ENCODE measurements at regions not wholly inside any gene's neighbourhood (a gene's known extent, or its start where the extent isn't known, plus 50 kb on each side); places are given as distances from the start of the nearest gene placed in this dataset.

- DNase-seq (no peak), FAIRE-seq (no peak)
- Histone ChIP-seq H3K36me3 (ENCODE audit: control insufficient read depth in 2 of 3, insufficient read depth in 3 of 3, low read length in 3 of 3) (no peaks in the 10 kb centered on the region), H3K27me3 (ENCODE audit: control insufficient read depth, insufficient read depth, low read length) (no peaks in the 10 kb centered on the region), H3K9me3 (ENCODE audit: control insufficient read depth in 2 of 3, insufficient read depth in 1 of 3, low read length in 3 of 3) (no peaks in the 10 kb centered on the region), H3K4me3 (ENCODE audit: low read length in 3 of 3) (no peak overlapping the region), H3K9ac (ENCODE audit: low read length in 3 of 3) (no peak overlapping the region), H3K27ac (ENCODE audit: low read depth in 2 of 2, low read length in 2 of 2) (no peak overlapping the region), H3K4me1 (ENCODE audit: control insufficient read depth in 2 of 3, insufficient read depth in 2 of 3, low read depth in 1 of 3, low read length in 3 of 3) (no peaks in the 10 kb centered on the region)
- intact Hi-C loops (cut with DNase I) = no loop called here
- no peak for TF ChIP-seq CTCF (IDR thresholded peaks at IDR 0.05; ENCODE audit: borderline replicate concordance, extremely low read depth, insufficient read depth)
These were observed 91.2 kb upstream of the ELOVL6 start for GRCh38 chr4:110289601-110290100.

DNA sequence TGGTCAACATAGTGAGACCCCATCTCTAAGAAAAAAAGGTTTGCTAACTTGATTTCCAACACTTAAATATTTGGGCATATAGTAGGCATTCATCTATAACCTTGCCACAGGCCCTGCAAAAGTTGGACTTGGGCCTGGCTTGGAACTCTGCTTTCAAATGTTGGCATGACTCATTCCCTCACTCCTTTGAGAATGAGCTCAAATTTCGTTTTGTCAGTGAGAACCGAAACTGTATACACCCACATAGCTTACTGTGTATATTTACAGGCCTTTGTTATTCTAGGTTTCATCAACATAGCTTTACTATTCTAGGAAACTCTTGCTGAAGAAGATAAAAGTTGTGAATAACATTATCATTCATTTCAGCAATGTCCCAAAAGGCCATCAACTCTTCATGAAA, 88.7 kb upstream of the ELOVL6 start:
- H3K27ac ChIP-seq (ENCODE audit: low read depth in 2 of 2, low read length in 2 of 2) = no peak overlapping the region
- H3K9ac ChIP-seq (ENCODE audit: low read length in 3 of 3) = no peak overlapping the region
- no peaks in the 10 kb centered on the region for H3K27me3 ChIP-seq (ENCODE audit: control insufficient read depth, insufficient read depth, low read length)
- DNase-seq (no peak), FAIRE-seq (no peak)
- H3K9me3 ChIP-seq (ENCODE audit: control insufficient read depth in 2 of 3, insufficient read depth in 1 of 3, low read length in 3 of 3) = no peaks in the 10 kb centered on the region
- H3K36me3 ChIP-seq (ENCODE audit: control insufficient read depth in 2 of 3, insufficient read depth in 3 of 3, low read length in 3 of 3) = no peaks in the 10 kb centered on the region
- H3K4me3 ChIP-seq (ENCODE audit: low read length in 3 of 3) = no peak overlapping the region
- no peak for TF ChIP-seq CTCF (IDR thresholded peaks at IDR 0.05; ENCODE audit: borderline replicate concordance, extremely low read depth, insufficient read depth)
- no peaks in the 10 kb centered on the region for H3K4me1 ChIP-seq (ENCODE audit: control insufficient read depth in 2 of 3, insufficient read depth in 2 of 3, low read depth in 1 of 3, low read length in 3 of 3)
- intact Hi-C loops (cut with DNase I) = no loop called here

DNA sequence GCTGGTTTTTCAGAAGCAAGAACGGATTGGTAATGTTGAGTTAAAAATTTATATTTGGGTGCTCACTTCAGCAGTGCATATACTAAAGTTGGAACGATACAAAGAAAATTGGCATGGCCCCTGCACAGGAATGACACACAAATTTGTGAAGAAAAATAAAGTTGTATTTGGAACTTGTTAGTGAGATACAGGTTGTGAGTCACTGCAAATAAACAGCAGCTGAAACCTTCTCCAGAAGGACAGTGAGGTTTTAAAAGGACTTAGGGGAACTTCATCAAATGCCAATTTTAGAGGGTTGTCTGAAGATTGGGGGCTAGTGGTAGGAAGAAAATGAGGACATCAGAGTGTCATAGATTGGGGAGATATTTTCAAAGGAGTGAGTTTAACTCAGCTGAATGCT, 79.7 kb upstream of the ELOVL6 start:
- no peak for TF ChIP-seq CTCF (IDR thresholded peaks at IDR 0.05; ENCODE audit: borderline replicate concordance, extremely low read depth, insufficient read depth)
- Histone ChIP-seq H3K4me3 (ENCODE audit: low read length in 3 of 3) (no peak overlapping the region), H3K9ac (ENCODE audit: low read length in 3 of 3) (no peak overlapping the region), H3K36me3 (ENCODE audit: control insufficient read depth in 2 of 3, insufficient read depth in 3 of 3, low read length in 3 of 3) (no peaks in the 10 kb centered on the region), H3K27me3 (ENCODE audit: control insufficient read depth, insufficient read depth, low read length) (no peaks in the 10 kb centered on the region), H3K27ac (ENCODE audit: low read depth in 2 of 2, low read length in 2 of 2) (no peak overlapping the region), H3K4me1 (ENCODE audit: control insufficient read depth in 2 of 3, insufficient read depth in 2 of 3, low read depth in 1 of 3, low read length in 3 of 3) (no peaks in the 10 kb centered on the region), H3K9me3 (ENCODE audit: control insufficient read depth in 2 of 3, insufficient read depth in 1 of 3, low read length in 3 of 3) (no peaks in the 10 kb centered on the region)
- intact Hi-C loops (cut with DNase I) = no loop called here
- DNase-seq (no peak), FAIRE-seq (no peak)

DNA sequence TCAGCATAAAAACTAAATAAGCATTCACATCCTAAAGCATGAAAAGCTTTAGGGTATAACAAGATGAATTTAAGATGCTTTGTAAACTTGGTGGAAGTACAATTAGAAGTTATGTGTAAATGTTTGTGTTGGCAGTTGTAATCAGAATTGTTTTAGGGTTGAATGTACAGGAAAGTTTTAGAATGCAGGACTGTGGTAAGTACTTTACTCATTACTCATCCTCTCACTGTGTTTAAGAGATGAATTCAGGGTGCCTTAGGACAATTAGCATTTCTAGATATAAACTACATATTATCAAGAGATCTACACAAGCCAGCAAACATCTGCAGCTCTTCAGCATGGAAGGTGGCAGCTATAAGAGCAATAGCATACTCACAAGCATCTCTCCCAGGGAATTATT, 77.5 kb upstream of the ELOVL6 start:
- H3K4me1 ChIP-seq (ENCODE audit: control insufficient read depth in 2 of 3, insufficient read depth in 2 of 3, low read depth in 1 of 3, low read length in 3 of 3) = no peaks in the 10 kb centered on the region
- no peak overlapping the region for H3K9ac ChIP-seq (ENCODE audit: low read length in 3 of 3)
- H3K36me3 ChIP-seq (ENCODE audit: control insufficient read depth in 2 of 3, insufficient read depth in 3 of 3, low read length in 3 of 3) = no peaks in the 10 kb centered on the region
- DNase-seq (no peak), FAIRE-seq (no peak)
- no peak for TF ChIP-seq CTCF (IDR thresholded peaks at IDR 0.05; ENCODE audit: borderline replicate concordance, extremely low read depth, insufficient read depth)
- no peaks in the 10 kb centered on the region for H3K27me3 ChIP-seq (ENCODE audit: control insufficient read depth, insufficient read depth, low read length)
- no peak overlapping the region for H3K4me3 ChIP-seq (ENCODE audit: low read length in 3 of 3)
- intact Hi-C loops (cut with DNase I) = no loop called here
- H3K9me3 ChIP-seq (ENCODE audit: control insufficient read depth in 2 of 3, insufficient read depth in 1 of 3, low read length in 3 of 3) = no peaks in the 10 kb centered on the region
- no peak overlapping the region for H3K27ac ChIP-seq (ENCODE audit: low read depth in 2 of 2, low read length in 2 of 2)

Data from kidney (tissue), 13 donors.